ENCODE measurements at regions not wholly inside any gene's neighbourhood (a gene's known extent, or its start where the extent isn't known, plus 50 kb on each side); places are given as distances from the start of the nearest gene placed in this dataset.
A peak's percentile ranks its signal among the peaks of the same experiment; 100 is the strongest.

DNA sequence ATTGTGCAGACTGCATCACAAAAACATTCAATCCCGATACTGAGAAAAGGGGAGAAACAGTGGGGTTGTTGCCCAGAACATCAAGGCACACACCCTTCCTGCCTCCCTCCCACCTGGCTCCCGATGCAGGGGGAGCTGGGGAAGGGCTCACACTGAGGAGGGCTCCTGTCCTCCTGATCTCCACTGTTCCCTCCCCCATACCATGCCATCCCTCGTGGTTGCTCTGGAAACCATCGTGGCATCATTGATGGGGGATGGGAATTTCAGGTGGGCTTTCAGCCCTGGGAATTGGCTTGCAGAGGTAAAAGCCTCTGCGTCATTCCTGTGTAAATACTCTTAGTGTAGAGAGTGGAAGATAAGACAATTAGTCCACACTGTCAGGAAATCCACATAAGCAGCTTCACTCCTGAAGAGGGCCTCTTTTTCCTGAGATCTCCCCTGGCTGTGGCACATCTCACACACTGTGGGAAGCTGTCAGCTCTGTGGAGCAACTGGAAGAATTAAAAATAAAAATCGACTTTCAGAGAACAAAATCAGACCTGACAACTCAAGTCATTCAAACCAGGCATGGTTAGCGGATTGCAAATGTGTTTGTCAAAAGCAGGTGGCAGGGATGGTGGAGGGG, 176.0 kb downstream of the CHST1 start:
- Histone ChIP-seq H3K4me3 (no peak overlapping the region), H3K27me3 (no peaks in the 10 kb centered on the region), H3K27ac (no peak overlapping the region), H3F3A (ENCODE audit: low read depth) (no peaks in the 10 kb centered on the region), H3K9ac (no peak overlapping the region), H3K9me3 (ENCODE audit: low read depth) (no peaks in the 10 kb centered on the region), H4K20me1 (ENCODE audit: low read depth) (no peaks in the 10 kb centered on the region), H3K4me1 (peaks cover 8% of the 10 kb centered on the region), H3K79me2 (ENCODE audit: low read depth) (no peaks in the 10 kb centered on the region), H3K36me3 (no peaks in the 10 kb centered on the region), H3K4me2 (no peak overlapping the region), H2AFZ (replicated peaks) (no peak overlapping the region)
- H3K4me1 Mint-ChIP-seq = peaks cover 41% of the 10 kb centered on the region
- no peaks in the 10 kb centered on the region for H3K36me3 Mint-ChIP-seq
- no peak overlapping the region for H3K4me3 Mint-ChIP-seq
- H3K27me3 Mint-ChIP-seq (ENCODE audit: insufficient read depth, low read depth) = peaks cover 11% of the 10 kb centered on the region
- no peak for DNase-seq (ENCODE audit: low spot score)
- peak overlapping the region; percentile 30 for H3K27ac Mint-ChIP-seq
- peaks cover 4% of the 10 kb centered on the region for H3K9me3 Mint-ChIP-seq
- no peak for TF ChIP-seq EZH2phosphoT487 (IDR thresholded peaks at IDR 0.05)
- no peak for TF ChIP-seq EZH2 (IDR thresholded peaks at IDR 0.05)
- TF ChIP-seq, protein P1, sequence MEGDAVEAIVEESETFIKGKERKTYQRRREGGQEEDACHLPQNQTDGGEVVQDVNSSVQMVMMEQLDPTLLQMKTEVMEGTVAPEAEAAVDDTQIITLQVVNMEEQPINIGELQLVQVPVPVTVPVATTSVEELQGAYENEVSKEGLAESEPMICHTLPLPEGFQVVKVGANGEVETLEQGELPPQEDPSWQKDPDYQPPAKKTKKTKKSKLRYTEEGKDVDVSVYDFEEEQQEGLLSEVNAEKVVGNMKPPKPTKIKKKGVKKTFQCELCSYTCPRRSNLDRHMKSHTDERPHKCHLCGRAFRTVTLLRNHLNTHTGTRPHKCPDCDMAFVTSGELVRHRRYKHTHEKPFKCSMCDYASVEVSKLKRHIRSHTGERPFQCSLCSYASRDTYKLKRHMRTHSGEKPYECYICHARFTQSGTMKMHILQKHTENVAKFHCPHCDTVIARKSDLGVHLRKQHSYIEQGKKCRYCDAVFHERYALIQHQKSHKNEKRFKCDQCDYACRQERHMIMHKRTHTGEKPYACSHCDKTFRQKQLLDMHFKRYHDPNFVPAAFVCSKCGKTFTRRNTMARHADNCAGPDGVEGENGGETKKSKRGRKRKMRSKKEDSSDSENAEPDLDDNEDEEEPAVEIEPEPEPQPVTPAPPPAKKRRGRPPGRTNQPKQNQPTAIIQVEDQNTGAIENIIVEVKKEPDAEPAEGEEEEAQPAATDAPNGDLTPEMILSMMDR (IDR thresholded peaks at IDR 0.05) = no peak

DNA sequence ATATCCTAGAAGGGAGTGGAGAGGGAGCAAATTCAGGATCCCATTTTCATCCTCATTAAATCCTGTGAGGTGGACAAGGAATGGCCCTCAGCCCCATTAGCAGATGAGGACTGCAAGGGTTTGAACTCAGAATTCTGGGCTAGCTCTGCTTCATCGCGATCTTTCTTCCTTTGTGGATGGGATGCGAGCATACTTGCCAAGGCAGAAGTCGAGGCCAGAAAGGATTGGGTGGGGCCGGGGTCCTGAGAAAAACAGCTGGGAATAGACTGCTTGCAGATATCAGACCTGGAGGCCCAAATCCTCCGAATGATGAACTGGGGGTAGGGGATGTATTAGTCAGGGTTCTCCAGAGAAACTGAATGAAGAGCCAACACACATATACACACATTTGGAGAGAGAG, 179.0 kb downstream of the CHST1 start:
- H3K79me2 ChIP-seq (ENCODE audit: low read depth) = no peaks in the 10 kb centered on the region
- Mint-ChIP-seq H3K4me1 (peaks cover 44% of the 10 kb centered on the region), H3K36me3 (no peaks in the 10 kb centered on the region), H3K4me3 (no peak overlapping the region), H3K27ac (peak overlapping the region; percentile 15), H3K9me3 (no peaks in the 10 kb centered on the region), H3K27me3 (ENCODE audit: insufficient read depth, low read depth) (peaks cover 16% of the 10 kb centered on the region)
- H3K27me3 ChIP-seq = peaks cover 5% of the 10 kb centered on the region
- H3K4me3 ChIP-seq = no peak overlapping the region
- H2AFZ ChIP-seq (replicated peaks) = no peak overlapping the region
- H3K9ac ChIP-seq = no peak overlapping the region
- no peaks in the 10 kb centered on the region for H3F3A ChIP-seq (ENCODE audit: low read depth)
- peaks cover 8% of the 10 kb centered on the region for H3K4me1 ChIP-seq
- no peaks in the 10 kb centered on the region for H3K36me3 ChIP-seq
- H3K27ac ChIP-seq = no peak overlapping the region
- H3K9me3 ChIP-seq (ENCODE audit: low read depth) = no peaks in the 10 kb centered on the region
- H4K20me1 ChIP-seq (ENCODE audit: low read depth) = no peaks in the 10 kb centered on the region
- TF ChIP-seq, protein P1 (IDR thresholded peaks at IDR 0.05) = no peak
- TF ChIP-seq EZH2phosphoT487 (IDR thresholded peaks at IDR 0.05) (no peak), EZH2 (IDR thresholded peaks at IDR 0.05) (no peak)
- DNase-seq (ENCODE audit: low spot score) = no peak
- H3K4me2 ChIP-seq = no peak overlapping the region

DNA sequence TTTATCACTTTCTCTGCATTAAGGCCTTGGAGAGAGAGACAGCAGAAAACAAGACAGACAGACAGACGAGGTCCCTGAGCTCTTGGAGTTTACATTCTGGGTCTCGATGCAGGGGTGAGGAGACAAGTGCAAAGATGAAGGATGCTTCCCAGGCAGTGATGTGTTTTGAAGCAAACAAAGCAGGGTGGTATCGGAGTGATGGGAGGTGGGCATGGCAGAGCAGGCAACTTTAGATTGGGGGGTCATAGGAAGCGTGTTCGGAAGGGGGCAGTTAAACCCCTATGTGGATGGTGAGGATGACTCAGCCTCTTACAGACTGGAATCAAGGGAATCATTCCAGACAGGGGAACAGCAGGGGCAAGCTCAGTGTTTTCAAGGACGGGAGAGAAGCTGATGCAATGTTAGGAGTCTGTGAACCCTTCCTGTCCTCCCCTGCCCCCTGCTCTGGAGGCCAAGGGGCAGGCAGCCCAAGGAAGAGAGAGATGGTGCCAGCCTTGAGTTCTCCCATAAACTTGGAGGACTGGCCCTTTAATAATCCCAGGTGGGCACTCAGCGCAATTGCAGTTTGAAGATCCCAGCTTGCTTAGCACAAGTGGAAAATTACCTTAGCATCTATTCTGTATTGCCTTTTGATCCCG, 180.2 kb downstream of the CHST1 start:
- no peak for DNase-seq (ENCODE audit: low spot score)
- peaks cover 39% of the 10 kb centered on the region for H3K4me1 Mint-ChIP-seq
- no peaks in the 10 kb centered on the region for H3K9me3 Mint-ChIP-seq
- H3K27me3 Mint-ChIP-seq (ENCODE audit: insufficient read depth, low read depth) = peaks cover 10% of the 10 kb centered on the region
- Histone ChIP-seq H3K36me3 (no peaks in the 10 kb centered on the region), H3K79me2 (ENCODE audit: low read depth) (no peaks in the 10 kb centered on the region), H3K4me2 (no peak overlapping the region), H3K27me3 (peaks cover 5% of the 10 kb centered on the region), H2AFZ (replicated peaks) (no peak overlapping the region), H3K4me3 (no peak overlapping the region), H4K20me1 (ENCODE audit: low read depth) (no peaks in the 10 kb centered on the region), H3K9ac (no peak overlapping the region), H3F3A (ENCODE audit: low read depth) (no peaks in the 10 kb centered on the region), H3K27ac (no peak overlapping the region), H3K4me1 (peaks cover 8% of the 10 kb centered on the region), H3K9me3 (ENCODE audit: low read depth) (no peaks in the 10 kb centered on the region)
- no peak overlapping the region for H3K4me3 Mint-ChIP-seq
- TF ChIP-seq EZH2 (IDR thresholded peaks at IDR 0.05) (no peak), EZH2phosphoT487 (IDR thresholded peaks at IDR 0.05) (no peak)
- TF ChIP-seq, protein P1 (IDR thresholded peaks at IDR 0.05) = no peak
- H3K27ac Mint-ChIP-seq = peak overlapping the region; percentile 61
- H3K36me3 Mint-ChIP-seq = no peaks in the 10 kb centered on the region

All from neural progenitor cell (in vitro differentiated cells).